ENCODE measurements at regions not wholly inside any gene's neighbourhood (a gene's known extent, or its start where the extent isn't known, plus 50 kb on each side); places are given as distances from the start of the nearest gene placed in this dataset.

DNA sequence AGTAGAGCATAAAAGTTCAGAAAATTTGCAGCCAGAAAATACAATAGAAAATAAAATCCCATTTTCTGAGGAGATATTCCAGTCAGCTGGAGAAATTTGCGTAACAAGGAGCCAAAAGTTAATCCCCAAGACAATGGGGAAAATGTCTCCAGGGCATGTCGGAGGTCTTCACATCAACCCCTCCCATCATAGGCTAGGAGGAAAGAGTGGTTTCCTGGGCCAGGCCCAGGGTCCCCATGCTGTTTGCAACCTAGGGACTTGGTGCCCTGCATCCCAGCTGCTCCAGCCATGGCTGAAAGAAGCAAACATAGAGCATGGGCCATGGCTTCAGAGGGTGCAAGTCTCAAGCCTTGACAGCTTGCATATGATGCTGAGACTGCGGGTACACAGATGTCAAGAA, 255.0 kb downstream of the DTWD2 start:
- no CpG with 5 or more reads among the region's 3 CpGs for WGBS (ENCODE audit: extremely low coverage, insufficient read length, low lambda C conversion rate)

More for the DNA sequence above, 255.0 kb downstream of the DTWD2 start:
- Histone ChIP-seq H3K4me2 (ENCODE audit: insufficient read depth, insufficient read length, low read length) (no peak overlapping the region), H3K23me2 (ENCODE audit: insufficient read length, low read depth, low read length, poor library complexity, severe bottlenecking) (no peaks in the 10 kb centered on the region), H2BK15ac (ENCODE audit: low read depth, low read length) (no peak overlapping the region), H3K9ac (ENCODE audit: extremely low read depth, insufficient read length, low read length) (no peak overlapping the region), H3K79me1 (ENCODE audit: insufficient read depth, low read depth, low read length, poor library complexity, severe bottlenecking) (no peaks in the 10 kb centered on the region), H3K27ac (ENCODE audit: insufficient read length, low read depth, low read length) (no peak overlapping the region), H4K91ac (ENCODE audit: insufficient read length, low read depth, low read length) (no peak overlapping the region), H3K56ac (ENCODE audit: insufficient read length, low read depth, low read length) (no peak overlapping the region), H3K23ac (ENCODE audit: insufficient read length, low read depth, low read length) (no peak overlapping the region), H3T11ph (ENCODE audit: low read length) (no peak overlapping the region), H3K4ac (ENCODE audit: low read depth, low read length) (no peak overlapping the region), H4K20me1 (ENCODE audit: control insufficient read depth, insufficient read depth, insufficient read length) (no peaks in the 10 kb centered on the region), H3K18ac (ENCODE audit: insufficient read length, low read depth, low read length) (no peak overlapping the region), H2AFZ (ENCODE audit: low read length) (no peak overlapping the region), H3K14ac (ENCODE audit: insufficient read depth, low read length) (no peak overlapping the region), H3K9me3 (ENCODE audit: control insufficient read depth, low read depth, low read length) (no peaks in the 10 kb centered on the region), H3K27me3 (ENCODE audit: insufficient read depth, low read length) (no peaks in the 10 kb centered on the region), H2BK120ac (ENCODE audit: low read depth, low read length, poor library complexity, severe bottlenecking) (no peak overlapping the region), H3K4me1 (ENCODE audit: insufficient read depth, low read length) (no peaks in the 10 kb centered on the region), H2AK5ac (ENCODE audit: insufficient read length, low read length) (no peak overlapping the region), H2BK5ac (ENCODE audit: insufficient read length, low read length) (no peak overlapping the region), H2BK12ac (ENCODE audit: insufficient read length, low read depth, low read length) (no peak overlapping the region), H3K79me2 (ENCODE audit: insufficient read depth, low read length) (no peaks in the 10 kb centered on the region), H4K5ac (ENCODE audit: insufficient read length, low read depth, low read length) (no peak overlapping the region), H2BK20ac (ENCODE audit: low read depth, low read length, poor library complexity, severe bottlenecking) (no peak overlapping the region), H4K8ac (replicated peaks; ENCODE audit: insufficient read length, low read depth, low read length) (no peak overlapping the region)
- peaks cover 12 to 18% of the 10 kb centered on the region in 2 experiments for H3K9me3 Mint-ChIP-seq
- no peak overlapping the region for H3K27ac Mint-ChIP-seq
- H3K27me3 Mint-ChIP-seq (ENCODE audit: low read depth), result no peaks in the 10 kb centered on the region
- TF ChIP-seq, protein P1, sequence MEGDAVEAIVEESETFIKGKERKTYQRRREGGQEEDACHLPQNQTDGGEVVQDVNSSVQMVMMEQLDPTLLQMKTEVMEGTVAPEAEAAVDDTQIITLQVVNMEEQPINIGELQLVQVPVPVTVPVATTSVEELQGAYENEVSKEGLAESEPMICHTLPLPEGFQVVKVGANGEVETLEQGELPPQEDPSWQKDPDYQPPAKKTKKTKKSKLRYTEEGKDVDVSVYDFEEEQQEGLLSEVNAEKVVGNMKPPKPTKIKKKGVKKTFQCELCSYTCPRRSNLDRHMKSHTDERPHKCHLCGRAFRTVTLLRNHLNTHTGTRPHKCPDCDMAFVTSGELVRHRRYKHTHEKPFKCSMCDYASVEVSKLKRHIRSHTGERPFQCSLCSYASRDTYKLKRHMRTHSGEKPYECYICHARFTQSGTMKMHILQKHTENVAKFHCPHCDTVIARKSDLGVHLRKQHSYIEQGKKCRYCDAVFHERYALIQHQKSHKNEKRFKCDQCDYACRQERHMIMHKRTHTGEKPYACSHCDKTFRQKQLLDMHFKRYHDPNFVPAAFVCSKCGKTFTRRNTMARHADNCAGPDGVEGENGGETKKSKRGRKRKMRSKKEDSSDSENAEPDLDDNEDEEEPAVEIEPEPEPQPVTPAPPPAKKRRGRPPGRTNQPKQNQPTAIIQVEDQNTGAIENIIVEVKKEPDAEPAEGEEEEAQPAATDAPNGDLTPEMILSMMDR (conservative IDR thresholded peaks at IDR 0.05), result no peak
- DNase-seq, result no peak
- H3K36me3 Mint-ChIP-seq (ENCODE audit: insufficient read depth in 1 of 3, low read depth in 3 of 3), result peaks cover 4 to 27% (median 8%) of the 10 kb centered on the region in 3 experiments
- peaks cover 7 to 8% of the 10 kb centered on the region in 2 experiments for H3K4me1 Mint-ChIP-seq
- no peak overlapping the region for H3K4me3 Mint-ChIP-seq
